Stimulated activated CD4-positive, alpha-beta T cell treated with anti-CD3 and anti-CD28 coated beads, Interleukin-15, amount 100 ng/mL, for 24 hours (primary cell): ENCODE measurements at regions not wholly inside any gene's neighbourhood (a gene's known extent, or its start where the extent isn't known, plus 50 kb on each side); places are given as distances from the start of the nearest gene placed in this dataset.
"Not testable (repeated sequence)": the region's sequence is repeated elsewhere in the genome, so short reads cannot be mapped to it uniquely, and the experiment has no call there.

Experiments used
- DNase-seq: peaks from one replicate; pipeline ENCODE4 v3.0.0-alpha.2; 2020

- no peak for DNase-seq
Observed at GRCh38 chr13:80830431-80830830, 489.5 kb upstream of the SPRY2 start.

GRCh38 chr13:80828759-80829158 is 487.8 kb upstream of the SPRY2 start:
- DNase-seq = no peak

- DNase-seq = no peak
Observed at GRCh38 chr13:80825276-80825675, 484.4 kb upstream of the SPRY2 start.

GRCh38 chr13:80824229-80824628 is 483.3 kb upstream of the SPRY2 start:
- DNase-seq = no peak

- DNase-seq = no peak
Observed at GRCh38 chr13:80823472-80823871, 482.5 kb upstream of the SPRY2 start.

- no peak for DNase-seq
Observed at GRCh38 chr13:80821466-80821865, 480.5 kb upstream of the SPRY2 start.

GRCh38 chr13:80817979-80818378 is 477.1 kb upstream of the SPRY2 start:
- no peak for DNase-seq

GRCh38 chr13:80814541-80814940 is 473.6 kb upstream of the SPRY2 start:
- no peak for DNase-seq

GRCh38 chr13:80810294-80810693 is 469.4 kb upstream of the SPRY2 start:
- not testable (repeated sequence) for DNase-seq

GRCh38 chr13:80802946-80803345 is 462.0 kb upstream of the SPRY2 start:
- DNase-seq = no peak

- no peak for DNase-seq
Observed at GRCh38 chr13:80798576-80799133, 457.7 kb upstream of the SPRY2 start.

GRCh38 chr13:80787604-80788003 is 446.7 kb upstream of the SPRY2 start:
- no peak for DNase-seq

- no peak for DNase-seq
Observed at GRCh38 chr13:80783926-80784565, 443.1 kb upstream of the SPRY2 start.

GRCh38 chr13:80782441-80782840 is 441.5 kb upstream of the SPRY2 start:
- no peak for DNase-seq

- no peak for DNase-seq
Observed at GRCh38 chr13:80778297-80778696, 437.4 kb upstream of the SPRY2 start.

- DNase-seq = no peak
Observed at GRCh38 chr13:80757694-80758093, 416.8 kb upstream of the SPRY2 start.

- no peak for DNase-seq
Observed at GRCh38 chr13:80755910-80756309, 415.0 kb upstream of the SPRY2 start.

GRCh38 chr13:80754441-80754840 is 413.5 kb upstream of the SPRY2 start:
- DNase-seq = no peak

GRCh38 chr13:80753866-80754265 is 412.9 kb upstream of the SPRY2 start:
- DNase-seq = no peak

- DNase-seq = no peak
Observed at GRCh38 chr13:80751854-80752253, 410.9 kb upstream of the SPRY2 start.

- DNase-seq = no peak
Observed at GRCh38 chr13:80744147-80744914, 403.4 kb upstream of the SPRY2 start.

- DNase-seq = no peak
Observed at GRCh38 chr13:80742033-80742432, 401.1 kb upstream of the SPRY2 start.

GRCh38 chr13:80740071-80740470 is 399.1 kb upstream of the SPRY2 start:
- no peak for DNase-seq

- no peak for DNase-seq
Observed at GRCh38 chr13:80737513-80737912, 396.6 kb upstream of the SPRY2 start.
